ENCODE measurements at regions not wholly inside any gene's neighbourhood (a gene's known extent, or its start where the extent isn't known, plus 50 kb on each side); places are given as distances from the start of the nearest gene placed in this dataset.

- Histone ChIP-seq H3K27me3 (ENCODE audit: insufficient read depth, poor library complexity, severe bottlenecking) (no peaks in the 10 kb centered on the region), H3K27ac (replicated peaks) (no peak overlapping the region), H3K4me3 (replicated peaks; ENCODE audit: insufficient read depth, low read length) (no peak overlapping the region)
- no peak for DNase-seq (ENCODE audit: low read depth in 1 of 2, low spot score in 1 of 2)
- TF ChIP-seq POLR2AphosphoS5 (IDR thresholded peaks at IDR 0.05; ENCODE audit: low read depth), result no peak
- no peak for TF ChIP-seq GABPA (IDR thresholded peaks at IDR 0.05; ENCODE audit: low read depth)
- no peak for TF ChIP-seq REST (IDR thresholded peaks at IDR 0.05; ENCODE audit: insufficient replicate concordance, low read depth)
- TF ChIP-seq SPI1 (IDR thresholded peaks at IDR 0.05; ENCODE audit: borderline replicate concordance, low read depth), result no peak
- TF ChIP-seq, protein P1, sequence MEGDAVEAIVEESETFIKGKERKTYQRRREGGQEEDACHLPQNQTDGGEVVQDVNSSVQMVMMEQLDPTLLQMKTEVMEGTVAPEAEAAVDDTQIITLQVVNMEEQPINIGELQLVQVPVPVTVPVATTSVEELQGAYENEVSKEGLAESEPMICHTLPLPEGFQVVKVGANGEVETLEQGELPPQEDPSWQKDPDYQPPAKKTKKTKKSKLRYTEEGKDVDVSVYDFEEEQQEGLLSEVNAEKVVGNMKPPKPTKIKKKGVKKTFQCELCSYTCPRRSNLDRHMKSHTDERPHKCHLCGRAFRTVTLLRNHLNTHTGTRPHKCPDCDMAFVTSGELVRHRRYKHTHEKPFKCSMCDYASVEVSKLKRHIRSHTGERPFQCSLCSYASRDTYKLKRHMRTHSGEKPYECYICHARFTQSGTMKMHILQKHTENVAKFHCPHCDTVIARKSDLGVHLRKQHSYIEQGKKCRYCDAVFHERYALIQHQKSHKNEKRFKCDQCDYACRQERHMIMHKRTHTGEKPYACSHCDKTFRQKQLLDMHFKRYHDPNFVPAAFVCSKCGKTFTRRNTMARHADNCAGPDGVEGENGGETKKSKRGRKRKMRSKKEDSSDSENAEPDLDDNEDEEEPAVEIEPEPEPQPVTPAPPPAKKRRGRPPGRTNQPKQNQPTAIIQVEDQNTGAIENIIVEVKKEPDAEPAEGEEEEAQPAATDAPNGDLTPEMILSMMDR (IDR thresholded peaks at IDR 0.05; ENCODE audit: insufficient read depth, low read length), result no peak
Observed at GRCh38 chr7:25430200-25430931, 202.1 kb upstream of the NPVF start.

DNA sequence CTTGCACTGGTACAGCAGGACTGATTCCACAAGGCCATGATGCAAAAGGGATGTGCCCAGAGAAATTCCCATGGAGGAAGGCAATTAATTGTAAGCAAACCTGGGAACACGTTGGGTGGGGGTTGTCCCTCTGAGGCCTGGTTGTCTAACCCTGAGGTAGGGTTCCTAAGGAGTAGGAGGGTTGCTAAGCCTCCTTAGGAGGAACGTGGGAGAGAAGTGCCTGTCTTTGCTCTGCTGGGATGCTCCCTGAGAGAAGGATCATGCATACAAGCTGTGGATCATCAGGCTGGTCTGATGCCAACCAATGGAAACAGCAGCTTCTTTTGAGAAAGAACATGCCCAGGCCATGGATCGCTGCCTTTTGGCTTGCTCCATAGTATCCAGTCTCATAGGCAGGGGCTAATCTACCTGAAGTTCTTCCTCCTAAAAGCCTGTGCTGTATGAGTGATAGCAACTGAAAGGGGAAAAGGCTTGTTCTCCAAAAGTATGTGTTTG is 203.7 kb upstream of the NPVF start:
- H3K4me3 ChIP-seq (replicated peaks; ENCODE audit: insufficient read depth, low read length), result no peak overlapping the region
- peaks cover 2% of the 10 kb centered on the region for H3K27me3 ChIP-seq (ENCODE audit: insufficient read depth, poor library complexity, severe bottlenecking)
- DNase-seq (ENCODE audit: low read depth in 1 of 2, low spot score in 1 of 2), result no peak
- no peak for TF ChIP-seq SPI1 (IDR thresholded peaks at IDR 0.05; ENCODE audit: borderline replicate concordance, low read depth)
- no peak for TF ChIP-seq REST (IDR thresholded peaks at IDR 0.05; ENCODE audit: insufficient replicate concordance, low read depth)
- TF ChIP-seq, protein P1 (IDR thresholded peaks at IDR 0.05; ENCODE audit: insufficient read depth, low read length), result no peak
- no peak for TF ChIP-seq POLR2AphosphoS5 (IDR thresholded peaks at IDR 0.05; ENCODE audit: low read depth)
- H3K27ac ChIP-seq (replicated peaks), result no peak overlapping the region

DNA sequence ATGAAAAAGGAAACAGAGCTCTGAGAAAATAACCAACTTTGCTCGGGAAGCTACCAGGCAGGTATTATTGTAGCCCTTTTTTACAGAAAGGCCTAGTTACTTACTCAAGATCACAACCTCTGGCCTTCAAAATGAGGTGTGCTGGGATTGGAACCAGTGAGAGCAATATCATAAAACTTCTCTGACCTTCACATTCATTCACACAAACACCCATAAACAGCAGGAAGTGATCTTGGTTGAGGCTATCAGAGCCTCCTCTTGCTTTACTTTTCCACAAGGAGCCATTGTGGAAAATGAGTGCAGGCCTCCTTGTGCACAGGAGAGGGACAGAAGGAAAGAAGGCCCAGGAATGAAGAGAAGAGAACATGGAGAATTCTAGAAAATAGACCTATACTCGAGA is 204.5 kb upstream of the NPVF start:
- H3K27ac ChIP-seq (replicated peaks), result no peak overlapping the region
- TF ChIP-seq, protein P1 (IDR thresholded peaks at IDR 0.05; ENCODE audit: insufficient read depth, low read length), result no peak
- TF ChIP-seq SPI1 (IDR thresholded peaks at IDR 0.05; ENCODE audit: borderline replicate concordance, low read depth), result no peak
- TF ChIP-seq POLR2AphosphoS5 (IDR thresholded peaks at IDR 0.05; ENCODE audit: low read depth), result no peak
- no peak for TF ChIP-seq REST (IDR thresholded peaks at IDR 0.05; ENCODE audit: insufficient replicate concordance, low read depth)
- TF ChIP-seq GABPA (IDR thresholded peaks at IDR 0.05; ENCODE audit: low read depth), result no peak
- no peak overlapping the region for H3K4me3 ChIP-seq (replicated peaks; ENCODE audit: insufficient read depth, low read length)
- peaks cover 2% of the 10 kb centered on the region for H3K27me3 ChIP-seq (ENCODE audit: insufficient read depth, poor library complexity, severe bottlenecking)
- no peak for DNase-seq (ENCODE audit: low read depth in 1 of 2, low spot score in 1 of 2)

All from HL-60 (cell line).